ENCODE measurements at regions not wholly inside any gene's neighbourhood (a gene's known extent, or its start where the extent isn't known, plus 50 kb on each side); places are given as distances from the start of the nearest gene placed in this dataset.
"Not testable (repeated sequence)": the region's sequence is repeated elsewhere in the genome, so short reads cannot be mapped to it uniquely, and the experiment has no call there.

- peak; percentile 60 for DNase-seq
These were observed 415.4 kb upstream of the SEMA6A start for GRCh38 chr5:116989995-116990394.

DNA sequence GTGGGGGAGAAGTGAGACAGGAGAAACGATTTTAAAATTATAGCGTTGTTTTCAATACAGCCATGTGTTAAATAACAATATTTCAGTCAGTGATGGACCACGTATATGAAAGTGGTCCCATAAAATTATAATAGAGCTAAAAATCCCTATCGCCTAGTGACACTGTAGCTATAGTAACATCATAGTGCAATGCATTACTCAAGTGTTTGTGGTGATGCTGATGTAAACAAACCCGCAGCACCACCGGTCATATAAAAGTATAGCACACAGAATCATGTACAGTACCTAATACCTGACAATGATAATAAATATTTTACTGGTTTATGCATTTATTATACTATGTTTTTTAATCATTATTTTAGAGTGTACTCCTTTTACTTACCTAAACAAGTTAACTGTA is 407.4 kb upstream of the SEMA6A start:
- DNase-seq = no peak

DNA sequence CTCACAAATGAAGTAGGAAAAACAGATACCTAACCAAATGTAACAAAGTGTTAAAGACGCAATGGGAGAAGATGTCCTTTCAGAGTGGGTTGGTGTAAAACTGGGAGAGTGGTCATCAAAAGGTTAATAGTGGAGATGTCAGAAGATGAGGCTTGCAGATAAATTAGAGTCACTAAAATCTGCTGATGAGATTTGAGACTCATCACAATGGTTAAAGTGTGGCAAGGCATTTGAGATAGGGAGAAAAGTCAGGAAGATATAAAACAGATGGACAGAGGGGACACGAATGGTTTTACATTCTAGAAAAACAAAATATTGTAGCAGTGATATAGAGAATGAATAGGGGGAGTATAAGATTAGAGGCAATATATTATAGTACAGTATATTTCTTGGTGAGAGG is 406.0 kb upstream of the SEMA6A start:
- DNase-seq = no peak

DNA sequence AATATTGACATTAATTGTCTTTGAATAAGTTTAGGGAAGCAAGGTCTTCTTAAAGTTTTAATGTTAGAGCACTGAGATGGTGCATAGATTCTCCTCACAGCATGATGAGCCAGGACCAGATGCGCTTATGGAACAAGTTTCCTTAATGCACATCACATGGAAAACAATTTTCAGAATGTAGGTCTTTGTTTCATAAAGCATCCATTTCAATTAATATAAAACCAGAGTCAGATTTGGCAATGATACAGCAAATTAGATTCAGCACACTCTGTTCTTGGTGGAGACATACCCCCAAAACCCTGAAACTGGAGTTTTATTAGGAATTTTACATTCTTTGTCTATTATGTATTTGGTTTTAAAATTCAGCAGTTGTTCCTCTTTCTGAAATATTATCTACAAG is 402.1 kb upstream of the SEMA6A start:
- DNase-seq = no peak

DNA sequence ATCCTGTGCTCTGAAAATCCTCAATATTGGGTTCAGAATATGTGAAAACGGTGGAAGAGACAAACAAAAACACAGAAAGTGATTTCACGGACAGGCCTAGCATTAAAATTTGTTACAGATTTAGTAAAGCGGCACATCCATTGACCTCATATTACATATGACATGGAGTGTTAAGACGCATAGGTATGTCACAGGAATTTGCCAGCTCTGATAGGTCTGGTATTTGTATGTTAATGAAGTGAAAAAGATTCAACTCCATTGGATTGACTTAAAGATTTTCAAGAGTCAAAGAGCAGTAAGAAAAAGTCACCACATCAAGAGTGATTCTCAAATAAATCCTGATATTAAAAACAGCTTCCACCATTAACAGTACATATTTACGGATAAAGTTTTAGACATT is 396.5 kb upstream of the SEMA6A start:
- no peak for DNase-seq

DNA sequence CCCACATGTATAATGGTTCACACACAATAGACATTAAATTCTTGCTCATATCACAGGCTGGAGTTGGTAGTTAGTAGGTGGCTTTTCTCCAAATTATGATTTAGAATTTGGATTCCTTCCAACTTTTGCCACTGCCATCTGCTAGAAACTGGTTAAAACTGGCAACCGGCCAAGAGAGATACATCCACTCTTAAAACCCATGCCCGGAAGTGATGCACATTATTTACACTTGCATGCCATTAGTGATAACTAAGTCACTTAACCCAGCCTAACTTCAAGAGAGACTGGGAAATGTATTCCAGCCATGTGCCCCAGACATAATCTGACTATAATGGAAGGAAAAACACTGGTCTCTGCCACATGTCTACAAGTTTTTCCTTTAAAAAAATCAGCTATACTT is 395.7 kb upstream of the SEMA6A start:
- DNase-seq = no peak

- DNase-seq = no peak
These were observed 389.8 kb upstream of the SEMA6A start for GRCh38 chr5:116964438-116964837.

DNA sequence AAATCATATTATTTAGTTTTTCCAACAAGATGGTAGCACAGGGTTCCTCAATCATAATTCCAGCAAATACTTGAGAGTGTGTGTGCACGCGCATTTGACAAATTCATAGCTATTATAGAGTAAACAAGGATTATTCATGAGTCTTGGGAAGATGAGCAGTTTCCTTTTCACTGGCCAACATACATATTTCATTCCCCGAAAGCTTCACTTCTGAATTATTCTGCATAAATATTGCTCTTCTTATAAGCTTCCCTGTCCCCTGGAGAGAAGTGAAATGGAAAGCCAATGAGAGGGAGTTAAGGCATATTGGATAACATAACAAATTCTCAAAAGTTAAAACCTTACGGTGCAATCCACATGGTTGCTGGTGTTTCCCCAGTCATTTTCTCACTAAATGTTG is 386.4 kb upstream of the SEMA6A start:
- no peak for DNase-seq

- DNase-seq = no peak
These were observed 385.2 kb upstream of the SEMA6A start for GRCh38 chr5:116959843-116960242.

DNA sequence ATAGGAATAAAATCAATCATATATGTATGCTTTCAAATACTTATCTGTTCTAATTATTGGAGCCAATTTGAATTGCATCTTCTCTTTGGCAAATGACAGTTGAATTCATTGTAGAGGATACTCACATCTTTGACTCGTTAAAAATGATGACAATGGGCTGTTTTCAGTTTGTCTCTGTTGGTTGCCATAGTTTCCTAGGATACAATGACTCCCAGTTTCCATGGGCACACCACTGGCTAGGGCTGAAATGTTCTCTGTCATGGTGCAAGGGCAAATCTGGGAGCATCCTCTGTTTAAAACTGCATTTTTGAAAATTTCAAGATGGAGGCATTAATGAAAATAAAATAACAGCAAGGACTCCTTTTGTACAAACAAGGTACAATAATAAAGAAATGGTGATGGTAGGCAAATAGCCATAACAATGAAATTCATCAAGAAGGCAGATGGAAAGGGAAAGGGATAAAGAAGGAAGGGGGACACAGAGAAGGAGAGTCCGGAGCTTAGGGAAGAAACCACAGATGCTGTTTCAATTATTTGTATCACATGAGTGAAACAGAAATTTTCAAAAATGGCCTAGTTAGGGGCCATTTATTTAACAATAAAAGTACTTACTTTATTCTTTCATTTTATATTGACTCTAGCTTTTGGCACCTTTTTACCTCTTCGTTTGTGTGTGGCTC is 378.8 kb upstream of the SEMA6A start:
- DNase-seq = no peak

GRCh38 chr5:116951219-116951618 is 376.6 kb upstream of the SEMA6A start:
- DNase-seq = no peak

DNA sequence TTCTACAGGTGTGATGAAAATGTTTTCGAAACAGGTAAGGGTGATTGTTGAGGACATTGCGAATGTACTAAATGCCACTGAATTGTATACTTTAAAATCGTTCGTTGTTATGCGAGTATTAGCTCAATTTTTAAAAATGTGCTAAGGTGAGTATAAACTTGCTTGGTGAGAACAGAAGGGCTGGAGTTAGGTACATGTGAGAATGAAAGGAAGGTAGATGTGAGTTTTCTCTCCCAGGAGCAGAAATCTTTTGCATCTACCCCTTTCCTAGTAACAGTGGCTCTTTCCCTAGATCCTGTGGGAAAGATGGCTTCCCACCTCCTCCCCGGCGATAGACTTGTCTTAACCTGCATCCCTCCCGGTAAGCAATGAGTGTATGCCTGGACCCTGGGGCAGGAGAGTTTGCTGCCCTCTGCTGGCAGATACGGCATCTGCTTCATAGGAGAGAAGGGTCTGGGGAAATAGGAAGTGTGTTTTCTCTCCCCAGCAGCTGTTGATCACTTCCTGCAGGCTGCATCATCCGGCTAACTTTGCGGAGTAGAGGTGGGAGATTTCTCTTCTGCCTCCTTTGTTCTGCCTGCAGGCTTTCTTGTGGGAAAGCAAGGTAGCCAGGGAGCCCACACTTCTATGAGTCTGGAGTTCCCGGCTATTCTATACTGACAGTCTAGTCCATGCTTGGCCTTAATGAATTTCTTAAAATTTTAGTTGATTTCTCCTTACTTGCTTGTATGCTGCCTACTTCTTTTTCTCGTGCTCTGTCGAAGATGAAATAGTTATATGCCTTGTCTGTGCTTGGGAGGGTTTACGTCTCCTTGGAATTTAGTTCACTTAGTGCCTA is 373.3 kb upstream of the SEMA6A start:
- no peak for DNase-seq

DNA sequence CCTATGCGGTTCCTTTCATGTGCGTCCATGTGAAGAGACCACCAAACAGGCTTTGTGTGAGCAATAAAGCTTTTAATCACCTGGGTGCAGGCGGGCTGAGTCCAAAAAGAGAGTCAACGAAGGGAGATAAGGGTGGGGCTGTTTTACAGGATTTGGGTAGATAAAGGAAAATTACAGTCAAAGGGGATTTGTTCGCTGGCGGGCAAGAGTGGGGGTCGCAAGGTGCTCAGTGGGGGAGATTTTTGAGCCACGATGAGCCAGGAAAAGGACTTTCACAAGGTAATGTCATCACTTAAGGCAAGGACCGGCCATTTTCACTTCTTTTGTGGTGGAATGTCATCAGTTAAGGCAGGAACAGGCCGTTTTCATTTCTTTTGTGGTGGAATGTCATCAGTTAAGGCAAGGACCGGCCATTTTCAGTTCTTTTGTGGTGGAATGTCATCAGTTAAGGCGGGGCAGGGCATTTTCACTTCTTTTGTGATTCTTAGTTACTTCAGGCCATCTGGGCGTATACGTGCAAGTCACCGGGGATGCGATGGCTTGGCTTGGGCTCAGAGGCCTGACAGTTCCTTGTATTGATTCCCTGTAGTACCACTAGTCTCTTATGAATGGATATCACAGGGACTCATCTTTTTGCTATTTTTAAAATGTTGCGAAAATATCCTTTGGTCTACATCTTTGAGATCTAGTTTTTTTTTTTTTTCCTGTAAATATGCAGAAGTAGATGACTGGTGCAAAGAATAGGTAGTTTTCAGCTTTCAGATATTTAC is 371.2 kb upstream of the SEMA6A start:
- DNase-seq = not testable (repeated sequence)

DNA sequence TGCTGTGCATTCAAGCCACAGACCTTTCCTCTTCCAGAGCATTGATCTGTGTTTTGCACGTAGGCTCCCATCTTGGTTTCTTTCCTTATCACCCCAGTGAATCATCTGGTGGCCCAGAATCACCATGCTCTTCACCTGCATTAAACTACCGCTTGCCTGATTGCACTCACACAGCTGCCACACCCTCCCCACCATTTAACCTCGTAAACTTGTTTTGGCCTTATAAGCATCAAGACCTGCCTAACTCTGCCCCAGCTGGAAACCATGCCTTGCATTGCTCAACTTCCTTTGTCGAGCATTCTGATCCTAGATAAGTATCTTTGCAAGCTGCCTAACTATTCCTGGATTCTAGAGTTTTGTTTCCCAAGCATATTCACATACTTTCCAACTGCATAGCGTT is 369.6 kb upstream of the SEMA6A start:
- no peak for DNase-seq

GRCh38 chr5:116942622-116943021 is 368.0 kb upstream of the SEMA6A start:
- no peak for DNase-seq

GRCh38 chr5:116939641-116940040 is 365.0 kb upstream of the SEMA6A start:
- DNase-seq = no peak

DNA sequence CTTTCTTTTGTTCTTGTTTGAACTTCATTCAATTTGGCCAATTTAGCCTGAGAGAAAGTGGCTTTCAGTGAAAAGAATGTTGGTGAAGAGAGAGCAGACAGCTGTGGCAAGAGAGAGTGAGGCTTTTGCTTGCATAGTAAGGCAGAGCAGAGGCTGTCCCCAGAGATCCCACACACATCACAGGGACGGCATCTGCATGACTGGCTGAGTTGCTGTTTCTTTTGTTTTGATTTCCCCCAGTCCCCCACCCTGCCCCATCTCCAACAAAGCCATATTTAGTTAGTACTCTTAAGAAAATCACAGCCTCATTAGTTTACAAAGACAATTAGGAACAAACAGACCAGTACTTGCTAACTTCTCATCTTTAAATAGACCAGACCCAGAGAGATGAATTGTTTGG is 363.9 kb upstream of the SEMA6A start:
- no peak for DNase-seq

DNA sequence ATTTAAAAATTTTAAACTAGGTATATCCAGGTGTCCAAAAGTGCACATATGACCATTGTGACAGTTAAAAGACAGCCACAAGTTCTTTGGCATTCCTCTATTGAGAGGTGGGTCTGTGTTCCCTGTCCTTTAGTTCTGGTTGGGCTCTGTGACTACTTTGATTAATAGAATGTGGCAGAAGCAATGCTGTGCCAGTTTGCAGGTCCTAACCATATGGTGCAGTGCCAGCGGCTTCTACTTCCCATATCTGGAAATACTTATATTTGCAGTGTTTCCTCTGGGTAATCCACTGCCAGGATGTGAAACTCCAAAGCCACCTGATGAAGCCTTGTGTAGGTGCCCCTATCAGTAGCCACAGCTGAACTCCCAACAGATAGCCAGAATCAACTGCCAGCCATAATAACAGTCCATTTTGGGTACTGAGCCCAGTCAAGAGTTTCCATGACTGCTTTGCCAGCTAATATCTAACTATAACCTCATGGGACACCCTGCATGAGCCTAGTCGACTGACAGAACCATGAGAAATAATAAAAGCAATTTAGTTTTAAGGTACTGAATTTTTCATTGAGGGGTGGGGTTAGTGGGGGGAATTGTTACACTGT is 361.0 kb upstream of the SEMA6A start:
- DNase-seq = no peak

DNA sequence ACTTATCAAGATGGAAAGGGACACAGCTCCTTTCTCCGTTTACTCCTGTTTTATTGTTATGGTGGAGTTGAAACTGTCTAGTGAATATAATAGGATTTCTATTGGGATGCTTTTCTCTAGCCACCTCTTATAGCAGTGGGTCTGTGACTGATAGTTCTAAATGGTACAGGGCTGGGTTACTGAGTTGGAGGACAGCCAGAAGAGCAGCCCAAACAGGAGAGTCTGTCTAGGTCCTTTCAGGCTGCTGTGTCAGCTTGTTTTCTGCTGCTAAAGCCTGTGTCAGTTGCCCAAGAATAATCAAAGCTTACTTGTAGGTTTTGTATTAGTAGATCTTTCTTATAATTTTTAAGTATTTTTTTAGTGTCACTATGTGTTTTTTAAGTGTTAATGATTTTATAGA is 356.0 kb upstream of the SEMA6A start:
- no peak for DNase-seq

- DNase-seq = no peak
These were observed 348.7 kb upstream of the SEMA6A start for GRCh38 chr5:116923344-116923743.

DNA sequence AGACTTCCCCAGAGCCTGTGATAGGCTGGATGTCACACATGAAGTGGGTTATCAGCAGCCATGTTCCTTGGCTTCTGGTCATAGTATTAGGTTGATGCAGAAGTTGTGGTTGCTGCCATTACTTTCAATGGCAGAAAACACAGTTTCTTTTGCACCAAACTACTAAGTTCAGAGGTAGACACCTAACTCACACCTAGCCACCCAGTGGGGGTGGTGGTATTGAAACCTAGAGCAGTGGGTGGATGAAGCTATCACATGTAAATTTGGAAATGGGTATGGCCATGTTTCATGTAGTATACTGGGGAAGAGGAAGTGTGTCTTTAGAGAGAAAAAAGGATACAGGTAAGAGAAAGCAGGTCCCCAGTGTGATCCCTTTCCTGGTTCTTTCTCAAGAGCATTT is 347.9 kb upstream of the SEMA6A start:
- DNase-seq = no peak

DNA sequence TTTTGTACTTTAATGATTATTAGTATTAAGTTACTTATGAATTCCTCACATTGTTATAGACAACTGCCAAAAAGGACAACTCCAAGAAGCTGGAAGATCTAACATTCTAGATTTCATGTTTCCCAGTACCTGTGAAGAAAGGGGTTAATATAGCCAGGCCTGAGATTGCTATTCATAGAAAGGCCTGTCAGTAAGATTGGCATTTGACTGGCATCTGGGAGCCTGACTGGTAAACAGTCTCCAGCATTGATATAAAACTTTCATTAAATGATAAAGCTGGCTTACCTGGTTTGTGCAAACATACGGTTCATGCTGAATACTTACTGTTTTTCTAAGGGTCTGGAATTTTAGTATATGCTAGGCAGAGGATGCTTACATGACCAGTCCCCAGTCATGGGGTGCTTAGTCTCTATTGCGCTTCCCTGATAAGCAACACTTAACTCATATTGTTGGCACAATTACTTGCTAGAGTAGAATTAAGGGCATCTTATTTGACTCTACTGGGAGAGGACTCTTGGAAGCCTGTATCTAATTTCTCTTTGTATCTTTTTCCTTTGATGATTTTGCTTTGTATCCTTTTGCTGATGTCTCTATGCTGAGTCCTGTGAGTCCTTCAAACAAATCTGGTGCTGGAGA is 340.4 kb upstream of the SEMA6A start:
- DNase-seq = no peak

- DNase-seq = no peak
These were observed 337.6 kb upstream of the SEMA6A start for GRCh38 chr5:116912221-116912620.
